Neural progenitor cell (in vitro differentiated cells): ENCODE measurements at regions not wholly inside any gene's neighbourhood (a gene's known extent, or its start where the extent isn't known, plus 50 kb on each side); places are given as distances from the start of the nearest gene placed in this dataset.

Experiments used
- CTCF ChIP-seq: fragments of 200-600 bp; sonication (generic); IDR thresholded peaks from 2 replicates; pipeline ENCODE4 v1.5.1; 2017; ENCODE audit warnings: antibody characterized with exemption, mild to moderate bottlenecking
- EZH2 ChIP-seq: fragments of 200-600 bp; sonication (generic); IDR thresholded peaks from 2 replicates; pipeline ENCODE4 v1.6.1; 2017; ENCODE audit warnings: antibody characterized with exemption, mild to moderate bottlenecking, moderate library complexity
- EZH2phosphoT487 ChIP-seq: fragments of 200-600 bp; sonication (generic); IDR thresholded peaks from 2 replicates; pipeline ENCODE4 v1.6.1; 2017; ENCODE audit warnings: antibody characterized with exemption

DNA sequence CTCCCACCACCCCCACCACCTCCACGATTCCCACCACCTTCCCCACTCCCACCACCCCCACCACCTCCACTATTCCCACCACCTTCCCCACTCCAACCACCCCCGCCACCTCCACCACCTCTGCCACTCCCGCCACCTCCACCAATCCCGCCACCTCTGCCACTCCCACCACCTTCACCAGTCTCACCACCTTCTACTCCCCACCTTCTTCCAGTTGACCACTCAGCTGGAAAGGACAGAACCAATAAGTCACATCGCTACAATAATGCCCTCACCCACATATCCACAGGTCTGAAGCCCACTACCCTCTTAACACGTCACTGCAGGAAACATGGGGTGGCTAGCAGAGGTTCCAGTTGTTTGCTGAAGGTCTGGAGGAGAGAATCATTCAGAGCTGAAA is 93.5 kb upstream of the PAX2 start:
- TF ChIP-seq CTCF, result no peak
- no peak for TF ChIP-seq EZH2phosphoT487
- no peak for TF ChIP-seq EZH2
